HG03457 (cell line): ENCODE measurements at regions not wholly inside any gene's neighbourhood (a gene's known extent, or its start where the extent isn't known, plus 50 kb on each side); places are given as distances from the start of the nearest gene placed in this dataset.
"Not testable (repeated sequence)": the region's sequence is repeated elsewhere in the genome, so short reads cannot be mapped to it uniquely, and the experiment has no call there.

ENCODE experiments used
- ATAC-seq: cut with Tn5 transposase; IDR thresholded peaks from one replicate; pipeline ENCODE4 v1.9.1; 2021; ENCODE audit warnings: moderate number of reproducible peaks; ENCODE audit not compliant: unreplicated experiment

- ATAC-seq, result no peak
Measured at GRCh38 chr2:180699657-180700361, 280.6 kb upstream of the UBE2E3 start.

GRCh38 chr2:180698668-180699067 is 281.7 kb upstream of the UBE2E3 start:
- ATAC-seq, result no peak

- no peak for ATAC-seq
Measured at GRCh38 chr2:180695586-180696401, 284.6 kb upstream of the UBE2E3 start.

- ATAC-seq, result no peak
Measured at GRCh38 chr2:180694445-180695421, 285.7 kb upstream of the UBE2E3 start.

GRCh38 chr2:180692322-180692721 is 288.1 kb upstream of the UBE2E3 start:
- no peak for ATAC-seq

GRCh38 chr2:180691855-180692223 is 288.6 kb upstream of the UBE2E3 start:
- ATAC-seq, result not testable (repeated sequence)

- not testable (repeated sequence) for ATAC-seq
Measured at GRCh38 chr2:180691186-180691854, 289.1 kb upstream of the UBE2E3 start.

- no peak for ATAC-seq
Measured at GRCh38 chr2:180690611-180691010, 289.8 kb upstream of the UBE2E3 start.

GRCh38 chr2:180682871-180683270 is 297.5 kb upstream of the UBE2E3 start:
- no peak for ATAC-seq

GRCh38 chr2:180679693-180680092 is 300.7 kb upstream of the UBE2E3 start:
- ATAC-seq, result no peak

GRCh38 chr2:180678625-180678972 is 301.8 kb upstream of the UBE2E3 start:
- ATAC-seq, result no peak

- ATAC-seq, result no peak
Measured at GRCh38 chr2:180677930-180678624, 302.3 kb upstream of the UBE2E3 start.

GRCh38 chr2:180677200-180677599 is 303.2 kb upstream of the UBE2E3 start:
- no peak for ATAC-seq

GRCh38 chr2:180676520-180677025 is 303.8 kb upstream of the UBE2E3 start:
- no peak for ATAC-seq

GRCh38 chr2:180675170-180675569 is 305.2 kb upstream of the UBE2E3 start:
- no peak for ATAC-seq

GRCh38 chr2:180672377-180672776 is 308.0 kb upstream of the UBE2E3 start:
- ATAC-seq, result no peak

- ATAC-seq, result no peak
Measured at GRCh38 chr2:180670302-180671003, 310.0 kb upstream of the UBE2E3 start.

GRCh38 chr2:180669016-180669415 is 311.4 kb upstream of the UBE2E3 start:
- no peak for ATAC-seq

- no peak for ATAC-seq
Measured at GRCh38 chr2:180664507-180664906, 315.9 kb upstream of the UBE2E3 start.
